B cell (primary cell): ENCODE measurements at regions not wholly inside any gene's neighbourhood (a gene's known extent, or its start where the extent isn't known, plus 50 kb on each side); places are given as distances from the start of the nearest gene placed in this dataset.

Experiments used
- ATAC-seq: fragments of 200-7000 bp; cut with Tn5 transposase; one replicate; pipeline ENCODE4 v1.10.0; 2021; ENCODE audit warnings: low read depth, mild to moderate bottlenecking, moderate number of reproducible peaks, moderate library complexity
- CTCF ChIA-PET: fragments of 350-600 bp; sonication (Branson Sonifier 250); formaldehyde crosslinking; loops from one replicate; lab custom pipeline; 2021; ENCODE audit warnings: antibody characterized with exemption, inconsistent platforms; lab: Charles Lee
- POLR2A ChIA-PET: fragments of 350-600 bp; sonication (Branson Sonifier 250); formaldehyde crosslinking; loops from one replicate; lab custom pipeline; 2021; ENCODE audit warnings: antibody characterized with exemption; lab: Charles Lee
- DNase-seq: peaks from one replicate; pipeline ENCODE4 v3.0.0; 2013
- H2AFZ ChIP-seq: 2 replicates; pipeline ENCODE4 v1.6.1; 2012; ENCODE audit warnings: mild to moderate bottlenecking, low read depth, low read length; ENCODE audit not compliant: insufficient read depth, poor library complexity, severe bottlenecking
- H3K27ac ChIP-seq, 2 donors: 1 replicate in 1 of 2; 2 replicates in 1 of 2; pipeline ENCODE4 v1.5.1; 2012 to 2013; ENCODE audit warnings: low read length in 2 of 2, mild to moderate bottlenecking in 2 of 2, moderate library complexity in 1 of 2
- H3K27me3 ChIP-seq, 4 experiments: fragments of 200-600 bp in 1 of 4; sonication (generic) in 1 of 4; replicated peaks in 1 of 4; 1 replicate in 2 of 4; 2 replicates in 2 of 4; pipeline versions ENCODE4 v1.6.1 to v1.7.0; 2013 to 2016; ENCODE audit warnings: low read length in 3 of 4, mild to moderate bottlenecking in 2 of 4, mixed read lengths in 1 of 4, moderate library complexity in 1 of 4; ENCODE audit not compliant: insufficient read depth in 4 of 4, control insufficient read depth in 3 of 4; ENCODE audit errors: control extremely low read depth in 1 of 4
- H3K36me3 ChIP-seq, 2 experiments: replicated peaks in 1 of 2; 1 replicate in 1 of 2; 2 replicates in 1 of 2; pipeline versions ENCODE4 v1.6.1 to v1.7.1; 2013; ENCODE audit warnings: low read length in 1 of 2; ENCODE audit not compliant: insufficient read depth in 2 of 2, control insufficient read depth in 1 of 2; ENCODE audit errors: control extremely low read depth in 1 of 2, extremely low read depth in 1 of 2
- H3K4me1 ChIP-seq, 2 donors: fragments of 200-600 bp in 1 of 2; sonication (generic) in 1 of 2; 1 replicate in 1 of 2; 2 replicates in 1 of 2; pipeline versions ENCODE4 v1.5.1 to v1.6.1; 2013 to 2017; ENCODE audit warnings: low read length in 2 of 2; ENCODE audit not compliant: control insufficient read depth in 2 of 2, insufficient read depth in 2 of 2
- H3K4me2 ChIP-seq: replicated peaks from 2 replicates; pipeline ENCODE3; 2012; ENCODE audit warnings: mild to moderate bottlenecking, low read depth, low read length; ENCODE audit not compliant: poor library complexity, severe bottlenecking
- H3K4me3 ChIP-seq, 5 experiments: fragments of 200-600 bp in 1 of 5; sonication (generic) in 1 of 5; 1 replicate in 3 of 5; 2 replicates in 2 of 5; pipeline versions ENCODE4 v1.5.1 to v1.7.0; 2011 to 2016; ENCODE audit warnings: low read length in 4 of 5, mild to moderate bottlenecking in 4 of 5, low read depth in 2 of 5, control low read depth in 1 of 5, moderate library complexity in 1 of 5; ENCODE audit not compliant: insufficient read depth in 1 of 5; ENCODE audit errors: control extremely low read depth in 1 of 5, extremely low read depth in 1 of 5
- H3K79me2 ChIP-seq: fragments of 200-600 bp; sonication (generic); one replicate; pipeline ENCODE4 v1.6.0; 2016; ENCODE audit warnings: low read length; ENCODE audit not compliant: control insufficient read depth, insufficient read depth
- H3K9ac ChIP-seq: fragments of 200-600 bp; sonication (generic); 2 replicates; pipeline ENCODE4 v1.6.1; 2017; ENCODE audit warnings: mild to moderate bottlenecking, low read length, moderate library complexity
- H3K9me3 ChIP-seq, 3 donors: one replicate each; pipeline versions ENCODE4 v1.6.1 to v1.7.1; 2013; ENCODE audit warnings: low read length in 2 of 3; ENCODE audit not compliant: control insufficient read depth in 2 of 3, insufficient read depth in 1 of 3; ENCODE audit errors: control extremely low read depth in 1 of 3
- H4K20me1 ChIP-seq: 2 replicates; pipeline ENCODE4 v1.6.0; 2012; ENCODE audit warnings: mild to moderate bottlenecking, low read length; ENCODE audit not compliant: insufficient read depth, control insufficient read depth, poor library complexity, severe bottlenecking
- H3K27ac Mint-ChIP-seq: one replicate; pipeline ENCODE4 v1.8.0; 2021; ENCODE audit warnings: mixed read lengths
- H3K27me3 Mint-ChIP-seq: one replicate; pipeline ENCODE4 v1.8.0; 2021; ENCODE audit warnings: mixed read lengths
- H3K4me1 Mint-ChIP-seq: one replicate; pipeline ENCODE4 v1.8.0; 2021; ENCODE audit warnings: mixed read lengths
- H3K4me3 Mint-ChIP-seq: one replicate; pipeline ENCODE4 v1.8.0; 2021; ENCODE audit warnings: mixed read lengths
- H3K9me3 Mint-ChIP-seq: one replicate; pipeline ENCODE4 v1.8.0; 2022; ENCODE audit warnings: mixed read lengths; ENCODE audit not compliant: insufficient read depth
- CTCF ChIP-seq: fragments of 200-600 bp; IDR thresholded peaks from one replicate; pipeline ENCODE4 v1.8.0; 2022; ENCODE audit warnings: antibody characterized with exemption, mild to moderate bottlenecking
- EZH2 ChIP-seq: IDR thresholded peaks from 2 replicates; pipeline ENCODE4 v1.6.1; 2012; ENCODE audit warnings: borderline replicate concordance, low read depth, mild to moderate bottlenecking, moderate library complexity, low read length; ENCODE audit not compliant: insufficient read depth, poor library complexity, severe bottlenecking
- WGBS: methylation state at CpG from one replicate; pipeline ENCODE4 v1.1.5; 2013; ENCODE audit warnings: missing lambda C conversion rate; ENCODE audit not compliant: insufficient coverage; 5-methylcytosine and 5-hydroxymethylcytosine counted together
- intact Hi-C: fragments of 100-400 bp; cut with micrococcal nuclease; formaldehyde crosslinking; loops from one replicate; pipeline ENCODE4 v1.10.0; 2022

- Histone ChIP-seq H3K4me2 (peak overlapping the region; percentile 66), H3K4me3 (peak overlapping the region in 1 of 5 experiments; percentile 25), H3K79me2 (peaks cover 13% of the 10 kb centered on the region), H3K4me1 (peaks cover 39 to 64% of the 10 kb centered on the region in 2 donors), H3K9me3 (peaks cover 3 to 71% (median 25%) of the 10 kb centered on the region in 3 donors), H3K36me3 (no peaks in the 10 kb centered on the region), H4K20me1 (no peaks in the 10 kb centered on the region), H3K9ac (peak overlapping the region; percentile 49), H3K27me3 (no peaks in the 10 kb centered on the region), H2AFZ (peak overlapping the region; percentile 69), H3K27ac (peak overlapping the region; percentile 92 to 95)
- peaks cover 48% of the 10 kb centered on the region for H3K4me1 Mint-ChIP-seq
- H3K9me3 Mint-ChIP-seq: peaks cover 2% of the 10 kb centered on the region
- POLR2A ChIA-PET: interaction anchor here (0.6 to 1.5 kb wide), 6 partner anchors 11 to 486 kb away, joined by 3 to 10 read pairs (median 4); partner anchors contain the start of gene ATF7IP
- TF ChIP-seq EZH2: no peak
- TF ChIP-seq CTCF: no peak
- intact Hi-C loops: no loop called here
- 44% methylated on average over 4 of the region's 7 CpGs for whole genome bisulfite sequencing
- CTCF ChIA-PET: interaction anchor here (0.6 to 3.0 kb wide), 9 partner anchors 11 to 82 kb away, joined by 3 to 18 read pairs (median 5); partner anchors contain the start of gene ATF7IP
- ATAC-seq (peak; percentile 40), DNase-seq (peak; percentile 51)
- peak overlapping the region; percentile 97 for H3K27ac Mint-ChIP-seq
- peak overlapping the region; percentile 79 for H3K4me3 Mint-ChIP-seq
- no peaks in the 10 kb centered on the region for H3K27me3 Mint-ChIP-seq
Measured at GRCh38 chr12:14284184-14284722, 81.2 kb upstream of the ATF7IP start.

- ATAC-seq: no peak
- intact Hi-C loops: no loop called here
- no peak for DNase-seq
- ChIA-PET CTCF (interaction anchor here (1.0 to 2.8 kb wide), 9 partner anchors 9 to 76 kb away, joined by 3 to 12 read pairs (median 3); partner anchors contain the start of gene ATF7IP), POLR2A (interaction anchor here (1.0 kb wide), 1 partner anchor 17 kb away, joined by 3 read pairs; no protein-coding TSS in a partner anchor)
- Mint-ChIP-seq H3K4me1 (peaks cover 39% of the 10 kb centered on the region), H3K27me3 (no peaks in the 10 kb centered on the region), H3K4me3 (no peak overlapping the region), H3K9me3 (peaks cover 5% of the 10 kb centered on the region), H3K27ac (no peak overlapping the region)
- Histone ChIP-seq H3K27ac (no peak overlapping the region), H3K36me3 (no peaks in the 10 kb centered on the region), H3K9ac (no peak overlapping the region), H3K4me2 (no peak overlapping the region), H3K79me2 (peaks cover 12% of the 10 kb centered on the region), H3K4me1 (peaks cover 32 to 42% of the 10 kb centered on the region in 2 donors), H3K9me3 (peaks cover 8 to 69% (median 29%) of the 10 kb centered on the region in 3 donors), H3K4me3 (peak overlapping the region in 1 of 5 experiments; percentile 3), H3K27me3 (no peaks in the 10 kb centered on the region), H4K20me1 (no peaks in the 10 kb centered on the region), H2AFZ (no peak overlapping the region)
- no peak for TF ChIP-seq CTCF
- TF ChIP-seq EZH2: no peak
- WGBS: no CpG with 5 or more reads among the region's 1 CpG
Measured at GRCh38 chr12:14289601-14290000, 75.9 kb upstream of the ATF7IP start.
